Activated CD4-positive, CD25-positive, alpha-beta regulatory T cell treated with anti-CD3 and anti-CD28 coated beads, Interleukin-2, amount 50 U/mL, for 24 hours (primary cell): ENCODE measurements at regions not wholly inside any gene's neighbourhood (a gene's known extent, or its start where the extent isn't known, plus 50 kb on each side); places are given as distances from the start of the nearest gene placed in this dataset.

Source experiments
- ATAC-seq, 2 donors: fragments of 150-1000 bp; cut with Tn5 transposase; one replicate each; pipeline ENCODE4 v1.10.0; 2021; ENCODE audit warnings: mild to moderate bottlenecking in 1 of 2, moderate library complexity in 1 of 2

DNA sequence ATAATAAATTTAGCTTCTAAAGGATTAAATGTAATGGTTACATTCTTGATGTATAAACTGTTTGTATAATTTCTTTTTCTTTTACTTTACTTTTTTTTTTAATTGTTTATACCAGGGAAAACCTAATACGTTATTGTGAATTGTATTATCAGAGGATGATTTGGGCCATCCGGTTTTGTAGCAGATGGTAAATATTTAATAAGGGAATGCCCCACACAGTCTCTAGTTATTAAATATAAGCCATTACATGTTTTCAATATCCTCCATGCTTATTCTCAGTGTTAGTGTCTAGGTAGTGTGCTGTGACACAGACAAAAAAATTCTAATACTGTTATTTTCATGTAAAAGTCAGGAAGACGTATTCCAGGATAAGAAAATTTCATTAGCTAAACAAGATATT is 553.9 kb downstream of the ZNF804A start:
- ATAC-seq = no peak

DNA sequence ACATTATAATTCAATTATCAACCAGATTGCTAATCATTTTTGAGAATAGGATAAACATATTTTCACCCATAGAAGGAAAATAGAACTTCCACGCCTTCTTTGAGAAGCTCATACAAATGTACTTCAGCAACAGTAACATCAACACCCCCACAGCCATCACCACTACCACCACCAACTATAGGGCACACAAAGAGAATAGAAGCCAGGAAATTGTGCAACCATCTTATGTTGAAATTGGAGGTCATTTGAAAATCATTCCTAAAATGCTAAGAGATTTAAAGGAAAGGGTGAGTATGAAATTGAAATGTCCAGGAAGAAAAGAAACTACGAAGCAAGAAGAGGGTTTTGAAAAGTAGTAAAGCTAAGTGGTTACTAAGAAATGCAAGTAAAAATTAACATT is 563.4 kb downstream of the ZNF804A start:
- ATAC-seq = no peak

DNA sequence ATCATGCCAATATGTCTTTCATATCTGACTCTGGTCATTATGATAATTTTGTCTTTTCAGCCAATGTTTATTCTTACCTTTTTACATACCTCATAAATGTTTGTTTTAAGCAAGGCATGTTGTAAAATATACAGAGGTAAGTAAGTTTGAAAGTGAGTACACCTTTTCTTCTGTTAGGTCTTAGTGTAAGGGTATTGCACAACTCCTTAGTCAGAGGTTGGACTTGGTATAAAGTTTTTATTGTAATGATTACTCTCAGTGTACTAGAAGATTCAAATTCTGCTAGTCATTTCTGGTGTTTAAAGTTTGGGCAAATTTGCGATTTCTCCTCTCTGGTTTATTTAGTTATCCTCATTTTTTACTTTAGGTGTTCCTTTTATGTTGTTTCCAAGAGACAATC is 564.3 kb upstream of the FSIP2 start:
- ATAC-seq = no peak

DNA sequence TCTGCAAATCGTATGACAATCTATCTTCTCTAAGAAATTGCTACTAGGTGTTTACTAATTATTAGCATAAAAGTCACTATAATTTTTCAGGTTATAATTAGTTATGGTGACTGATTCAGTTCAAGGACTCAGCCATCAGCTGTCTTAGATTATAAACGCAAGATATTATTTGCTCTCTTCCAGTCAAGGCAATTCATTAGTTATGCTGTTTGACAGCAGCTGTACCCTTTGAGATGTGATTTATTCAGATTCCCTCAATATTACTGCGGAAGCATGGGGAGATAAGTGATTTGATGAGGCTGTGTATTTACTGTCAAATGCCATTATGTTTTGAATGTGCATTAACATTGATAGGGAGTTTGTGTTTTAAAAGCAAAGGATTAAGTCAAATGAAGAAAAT is 558.9 kb upstream of the FSIP2 start:
- no peak for ATAC-seq

DNA sequence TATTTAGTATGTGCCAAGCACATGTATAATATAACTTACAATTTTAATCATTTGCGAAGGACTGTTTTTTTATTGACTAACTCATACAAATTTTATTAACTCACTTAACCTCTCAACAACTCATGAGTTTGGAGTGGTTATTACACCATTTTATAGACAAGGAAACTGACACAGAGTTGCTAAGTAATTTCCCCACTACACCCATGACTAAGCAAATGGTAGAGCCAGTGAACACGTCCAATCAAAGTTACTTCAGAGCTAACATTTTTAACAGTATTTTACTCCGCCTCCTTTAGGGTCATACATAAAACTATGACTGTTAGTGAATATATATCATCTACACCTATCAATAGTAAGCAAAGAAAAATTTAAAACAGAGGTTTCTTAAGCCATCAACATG is 556.7 kb upstream of the FSIP2 start:
- ATAC-seq = no peak

DNA sequence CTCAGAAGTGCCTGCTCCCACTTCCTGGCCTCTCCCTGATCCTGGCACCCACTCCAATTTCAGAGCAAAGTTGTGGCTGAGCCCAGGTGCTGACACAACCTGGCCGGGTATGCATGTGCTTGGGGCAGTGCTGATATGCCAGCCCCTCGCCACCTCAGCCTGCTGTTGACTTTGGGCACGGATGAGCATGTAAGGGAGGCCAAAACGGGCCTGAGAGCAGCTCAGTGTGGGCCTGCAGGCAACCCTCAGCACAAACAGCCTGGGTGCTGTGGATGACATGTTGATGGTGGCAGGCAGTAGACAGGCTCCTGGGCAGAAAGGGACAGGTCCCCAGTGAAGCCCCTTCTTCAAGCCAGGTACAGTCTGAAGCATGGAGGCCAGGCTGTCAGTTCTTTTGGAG is 553.6 kb upstream of the FSIP2 start:
- ATAC-seq = no peak

DNA sequence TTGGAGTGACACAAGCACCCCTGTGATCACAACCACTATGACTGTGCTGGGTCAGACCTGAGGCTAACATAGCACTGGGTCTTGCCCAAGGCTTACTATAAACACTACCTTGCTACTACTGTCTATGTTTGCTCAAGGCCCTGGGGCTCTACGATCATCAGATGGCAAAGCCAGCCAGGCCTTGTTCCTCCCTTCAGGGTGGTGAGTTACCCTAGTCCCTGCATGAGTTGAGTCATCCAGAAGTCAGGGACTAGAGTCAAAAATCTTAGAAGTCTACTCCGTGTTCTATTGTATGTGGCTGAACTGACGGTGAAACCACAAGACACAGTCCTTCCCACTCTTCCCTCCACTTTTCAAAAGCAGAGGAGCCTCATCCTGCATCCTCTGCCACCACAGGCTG is 551.2 kb upstream of the FSIP2 start:
- no peak for ATAC-seq

DNA sequence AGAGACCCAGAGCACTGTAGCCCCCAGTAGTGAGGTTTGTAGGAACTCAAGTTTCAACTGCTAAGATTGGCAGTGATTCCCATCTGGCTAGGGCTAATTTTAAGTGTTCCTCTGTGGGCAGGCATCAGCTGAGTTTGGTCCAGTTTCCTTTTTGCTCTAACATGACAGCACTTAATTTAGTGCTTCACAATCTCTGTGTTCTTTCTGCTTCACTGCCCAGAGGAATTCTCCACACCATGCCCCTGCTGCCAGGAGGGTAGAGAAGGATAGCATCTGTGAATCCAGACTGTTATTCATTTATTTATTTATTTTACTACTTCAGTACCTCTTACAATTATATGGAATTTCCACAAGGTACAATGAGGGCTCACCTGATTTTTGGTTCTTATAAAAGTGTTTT is 549.9 kb upstream of the FSIP2 start:
- no peak for ATAC-seq

DNA sequence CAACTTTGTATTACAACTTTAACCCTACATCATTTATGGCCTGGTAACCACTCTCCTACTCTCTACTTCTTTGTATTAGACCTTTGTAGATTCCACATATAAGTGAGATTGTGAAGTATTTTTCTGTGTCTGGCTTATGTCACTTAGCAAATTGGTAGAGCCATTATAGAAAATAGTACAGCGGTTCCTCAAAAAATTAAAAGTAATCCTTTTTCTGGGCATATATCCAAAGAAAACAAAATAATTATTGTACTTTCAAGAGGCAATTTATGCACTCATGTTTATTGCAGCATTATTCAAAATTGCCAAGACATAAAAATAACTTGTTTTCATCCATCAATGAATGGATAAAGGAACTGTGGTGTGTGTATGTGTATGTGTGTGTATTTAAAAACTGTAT is 537.5 kb upstream of the FSIP2 start:
- no peak for ATAC-seq

DNA sequence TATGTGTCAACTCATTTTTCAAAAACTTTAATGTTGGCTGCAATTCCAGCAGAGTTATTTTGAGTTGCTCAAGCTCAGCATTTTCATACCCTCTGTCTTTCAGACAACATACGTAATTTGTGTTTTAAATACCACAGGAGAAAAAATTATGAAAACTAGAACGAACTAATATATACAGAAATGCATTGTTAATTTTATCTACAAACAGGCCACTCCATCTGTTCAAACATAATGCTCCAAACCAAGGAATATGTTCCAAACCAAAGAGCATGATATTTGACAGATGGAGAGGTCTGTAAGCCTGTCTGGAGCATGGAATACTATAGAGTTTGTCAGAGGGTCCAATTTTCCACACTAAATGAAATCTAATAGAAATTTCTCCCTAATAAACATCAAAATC is 536.2 kb upstream of the FSIP2 start:
- ATAC-seq = no peak

DNA sequence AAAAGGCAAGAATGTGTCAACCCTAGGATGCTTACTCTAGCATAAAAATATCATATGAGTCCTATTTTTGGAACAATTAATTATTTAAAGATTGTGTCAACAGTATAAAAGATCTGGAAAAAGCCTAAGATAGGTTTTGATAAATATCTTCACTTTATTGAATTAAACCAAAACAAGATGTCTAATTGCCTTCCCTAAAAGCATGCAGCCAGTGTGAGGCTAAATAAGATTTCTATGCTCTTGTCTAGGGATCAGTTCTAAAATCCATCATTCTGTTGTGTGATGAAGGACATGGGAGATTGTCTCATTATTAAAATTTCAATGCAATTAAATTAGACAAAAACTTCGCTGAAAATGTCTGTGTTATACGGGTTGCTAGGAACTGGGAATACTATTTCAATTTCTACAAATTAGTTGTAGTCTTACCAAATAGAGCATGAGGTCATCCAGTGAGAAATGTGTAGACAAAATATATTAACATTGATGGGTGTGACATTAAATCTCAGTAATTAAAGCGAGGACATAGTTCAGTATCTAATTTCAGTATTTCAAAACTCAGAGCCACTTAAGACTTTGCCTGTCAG is 535.6 kb upstream of the FSIP2 start:
- no peak for ATAC-seq

DNA sequence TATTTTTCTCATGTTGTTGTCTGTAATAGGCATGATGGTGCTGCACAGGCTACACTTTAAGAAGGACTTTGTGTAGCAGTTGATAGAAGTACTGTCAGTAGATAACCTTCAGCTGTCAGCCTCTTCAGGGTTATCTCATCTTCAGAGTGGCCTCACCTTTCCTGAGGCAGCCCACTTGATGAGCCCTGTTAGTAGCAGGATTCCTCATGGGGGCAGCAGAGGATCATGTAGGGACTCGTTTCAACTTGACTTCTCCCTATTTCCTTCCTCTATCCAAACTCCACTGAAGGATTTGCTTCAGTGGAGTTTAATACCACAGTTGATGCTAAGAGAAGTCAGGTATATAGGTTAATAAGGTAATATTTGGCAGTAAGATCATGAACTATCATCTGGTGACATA is 530.3 kb upstream of the FSIP2 start:
- no peak for ATAC-seq

DNA sequence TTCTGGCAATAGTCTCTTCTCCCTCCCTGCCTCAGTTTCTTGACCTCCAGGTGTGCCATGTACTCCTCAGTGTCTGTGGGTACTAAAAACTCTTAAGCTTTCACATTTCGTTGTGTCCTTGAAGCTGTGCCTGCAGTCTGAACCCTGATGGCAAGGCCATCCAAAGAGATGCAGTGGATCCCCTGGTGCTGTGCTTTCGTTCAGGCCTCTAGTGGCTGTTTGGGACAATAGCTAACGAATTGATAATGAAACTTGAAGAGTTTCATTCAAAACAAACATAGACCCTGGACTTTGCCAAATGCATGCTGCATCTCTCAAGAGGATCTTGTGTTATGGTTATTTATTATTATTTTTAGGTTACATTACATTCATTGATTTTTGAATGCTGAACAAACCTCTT is 523.1 kb upstream of the FSIP2 start:
- ATAC-seq = no peak

DNA sequence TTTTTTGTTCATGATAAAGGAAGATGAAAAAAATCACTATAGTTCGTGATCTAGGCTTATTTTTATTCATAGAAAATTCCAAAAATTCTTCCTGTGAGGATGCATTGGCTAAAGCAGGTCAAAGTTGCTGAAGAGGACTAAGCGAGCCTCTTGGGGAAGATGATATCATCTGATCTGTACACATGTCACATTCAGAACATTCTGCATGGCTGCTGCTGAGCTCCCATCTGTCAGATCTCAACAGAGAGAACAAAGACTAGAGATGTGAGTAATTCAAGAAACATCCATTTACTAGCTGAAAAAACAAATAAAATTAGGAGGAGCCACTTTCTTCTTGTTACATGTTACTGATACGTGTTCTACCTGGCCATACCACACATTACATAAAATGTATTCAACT is 518.6 kb upstream of the FSIP2 start:
- ATAC-seq = no peak

DNA sequence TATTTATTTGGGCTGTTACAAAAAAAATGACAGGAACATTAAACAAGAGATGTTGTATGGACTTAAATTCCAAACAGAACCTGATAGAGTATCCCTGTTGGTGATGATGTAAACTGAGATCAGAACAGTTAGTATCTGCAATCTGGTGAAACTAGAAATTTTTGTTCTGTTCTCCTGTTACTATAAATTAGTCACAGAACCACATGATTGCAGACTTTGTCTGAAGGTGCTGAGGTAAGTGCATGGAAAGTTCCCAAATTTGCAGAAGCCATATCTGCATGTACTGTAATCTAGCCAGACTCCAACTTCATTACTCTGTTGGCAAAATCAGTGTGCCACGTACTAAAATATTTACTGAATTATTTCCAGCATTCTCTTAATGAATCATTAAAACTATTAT is 516.3 kb upstream of the FSIP2 start:
- no peak for ATAC-seq

DNA sequence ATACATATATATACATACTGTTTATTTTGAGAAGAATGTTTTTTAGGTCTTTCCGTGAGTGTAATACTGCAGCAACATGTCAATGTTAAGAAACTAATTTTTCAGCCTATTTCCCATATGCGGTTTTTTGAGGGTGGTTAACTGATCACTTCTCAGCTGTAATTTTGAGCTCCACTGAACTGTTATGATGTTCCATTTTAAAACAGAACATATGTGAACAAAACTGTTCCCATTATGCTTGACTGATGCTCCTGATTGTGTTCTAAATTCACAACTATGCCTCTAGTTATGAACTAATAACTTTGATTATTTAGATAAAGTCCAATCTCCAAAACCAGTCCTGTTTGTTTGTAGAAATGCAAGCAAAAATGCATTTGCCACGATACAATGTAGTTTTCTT is 511.2 kb upstream of the FSIP2 start:
- ATAC-seq = no peak

DNA sequence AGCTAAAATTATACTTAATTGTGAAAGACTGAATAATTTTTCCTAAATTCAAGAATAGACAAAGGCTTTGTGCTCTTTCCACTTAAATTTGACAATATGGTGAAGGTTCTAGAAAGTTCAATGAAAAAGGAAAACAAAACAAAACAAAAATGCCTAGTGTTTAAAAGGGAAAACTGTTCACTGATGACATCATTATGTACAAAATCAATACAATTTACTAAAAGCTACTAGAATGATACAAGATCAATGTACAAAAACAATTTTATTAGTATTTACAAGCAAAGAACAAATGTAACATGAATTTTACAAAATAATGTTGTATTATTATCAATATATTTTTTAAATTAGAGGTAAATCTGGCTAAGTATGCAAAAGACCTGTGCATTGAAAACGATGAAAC is 499.1 kb upstream of the FSIP2 start:
- ATAC-seq = no peak

DNA sequence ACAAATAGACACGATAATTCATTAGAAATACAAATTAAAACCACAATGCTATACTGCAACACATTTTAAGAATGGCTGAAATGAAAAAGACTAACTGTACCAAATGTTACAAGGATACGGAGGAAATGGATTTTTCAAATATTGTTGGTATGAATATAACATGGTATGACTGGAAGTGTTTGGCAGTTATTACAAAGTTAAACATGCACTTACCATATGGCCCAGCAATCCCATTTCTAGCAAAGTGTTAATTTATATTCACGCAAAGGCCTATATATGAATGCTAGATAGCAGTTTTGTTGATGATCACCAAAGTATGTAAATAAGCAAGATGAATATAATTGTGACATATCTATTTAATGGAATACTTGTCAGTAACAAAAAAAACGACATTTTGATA is 497.8 kb upstream of the FSIP2 start:
- ATAC-seq = no peak

DNA sequence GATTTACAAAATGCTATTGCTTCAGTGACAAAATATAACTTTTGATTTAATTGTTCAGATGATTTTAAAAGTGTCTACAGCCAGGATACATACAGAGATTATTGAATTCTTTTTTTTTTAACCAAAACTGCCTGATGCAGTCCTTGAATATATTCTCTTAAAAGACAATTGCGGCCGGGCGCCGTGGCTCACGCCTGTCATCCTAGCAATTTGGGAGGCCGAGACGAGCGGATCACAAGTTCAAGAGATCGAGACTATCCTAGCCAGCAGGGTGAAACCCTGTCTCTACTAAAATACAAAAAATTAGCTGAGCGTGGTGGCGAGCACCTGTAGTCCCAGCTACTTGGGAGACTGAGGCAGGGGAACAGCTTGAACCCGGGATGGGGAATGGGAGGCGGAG is 497.0 kb upstream of the FSIP2 start:
- ATAC-seq = no peak

DNA sequence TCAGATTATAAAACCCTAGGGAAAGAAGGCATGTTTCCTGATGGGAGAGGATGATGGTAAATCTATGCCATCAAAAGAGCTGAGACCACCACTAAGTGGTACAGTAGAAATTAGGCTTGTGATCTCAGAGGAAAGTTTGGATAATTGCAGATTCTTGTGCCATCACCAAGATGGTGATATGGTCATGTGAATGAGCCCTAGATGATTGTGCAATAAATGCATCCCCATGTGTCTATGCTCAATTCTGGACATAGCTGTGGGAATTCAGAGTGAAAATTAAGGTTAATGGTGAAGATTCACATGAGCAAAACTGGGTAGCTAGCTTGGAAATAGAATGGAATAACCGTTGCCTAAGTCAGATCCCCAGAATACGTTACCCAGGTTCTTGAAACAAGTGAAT is 496.1 kb upstream of the FSIP2 start:
- ATAC-seq = no peak

DNA sequence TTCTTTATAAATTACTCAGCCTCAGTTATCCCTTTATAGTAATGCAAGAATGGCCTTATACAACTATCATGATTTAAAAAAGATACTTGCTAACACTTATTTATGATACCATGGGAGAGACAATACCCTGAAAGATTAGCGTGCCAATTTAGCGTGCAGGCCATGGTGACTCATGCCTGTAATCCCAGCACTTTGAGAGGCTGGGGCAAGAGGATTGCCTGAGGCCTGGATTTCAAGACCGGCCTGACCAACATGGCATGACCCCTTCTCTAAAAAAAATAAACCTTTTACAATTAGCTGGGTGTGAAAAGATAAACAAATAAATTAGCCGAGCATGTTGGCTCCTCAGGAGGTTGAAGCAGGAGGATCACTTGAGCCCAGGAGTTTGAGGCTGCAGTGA is 493.4 kb upstream of the FSIP2 start:
- ATAC-seq = no peak

DNA sequence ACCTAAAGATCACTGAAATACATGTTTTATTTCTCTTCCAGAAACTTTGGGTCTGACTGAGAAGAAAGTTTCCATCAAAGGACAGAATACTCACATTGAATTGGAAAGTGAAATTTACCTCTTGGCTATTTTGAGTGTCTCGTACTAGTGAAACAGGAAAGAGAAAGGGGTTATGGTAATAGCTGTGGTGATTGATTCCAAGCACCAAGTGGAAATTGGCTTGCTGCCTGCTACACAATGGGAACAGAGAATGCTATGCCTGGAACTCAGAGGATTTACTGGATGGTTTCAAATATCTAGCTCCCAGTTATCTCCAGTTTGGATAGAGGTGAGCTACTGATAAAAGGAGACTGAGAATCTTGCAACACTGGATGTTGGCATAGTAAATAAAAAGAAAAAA is 492.8 kb upstream of the FSIP2 start:
- no peak for ATAC-seq

DNA sequence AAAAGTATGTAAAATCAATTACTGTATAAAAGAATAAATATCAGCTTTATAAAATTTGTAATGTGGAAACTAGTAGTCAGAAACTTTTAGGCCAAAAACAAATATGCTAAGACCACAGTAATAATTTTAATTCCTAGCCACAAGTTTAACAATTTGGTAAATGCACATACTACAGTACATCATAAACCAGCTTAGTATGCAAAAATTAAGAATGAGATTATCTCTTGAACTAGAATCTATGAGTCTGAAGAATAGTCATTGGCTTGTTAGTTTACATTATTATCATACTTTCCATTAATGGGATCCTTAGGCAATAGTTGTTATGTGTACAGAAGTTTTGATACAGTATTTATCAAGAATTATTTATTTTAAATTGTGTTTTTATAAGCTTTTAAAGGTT is 491.9 kb upstream of the FSIP2 start:
- no peak for ATAC-seq

DNA sequence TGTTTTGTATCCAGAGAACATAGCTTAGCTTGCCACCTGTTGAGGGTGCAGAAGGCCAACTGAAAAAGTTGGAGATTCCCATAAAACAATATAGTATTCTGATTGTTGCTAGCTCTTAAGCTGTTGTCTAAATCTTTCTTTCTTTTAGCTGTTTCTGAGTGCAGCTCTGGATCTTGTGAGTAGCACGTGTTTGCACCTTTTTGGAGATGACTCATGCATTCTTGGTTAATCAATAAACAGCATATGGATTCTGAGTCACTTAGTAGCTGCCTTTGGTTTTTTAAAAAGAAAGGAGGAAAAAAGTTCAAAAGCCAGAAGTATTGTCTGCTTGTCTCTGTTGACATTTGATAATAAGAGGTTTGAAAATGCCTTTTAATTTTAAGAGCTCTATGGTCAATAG is 483.0 kb upstream of the FSIP2 start:
- no peak for ATAC-seq

DNA sequence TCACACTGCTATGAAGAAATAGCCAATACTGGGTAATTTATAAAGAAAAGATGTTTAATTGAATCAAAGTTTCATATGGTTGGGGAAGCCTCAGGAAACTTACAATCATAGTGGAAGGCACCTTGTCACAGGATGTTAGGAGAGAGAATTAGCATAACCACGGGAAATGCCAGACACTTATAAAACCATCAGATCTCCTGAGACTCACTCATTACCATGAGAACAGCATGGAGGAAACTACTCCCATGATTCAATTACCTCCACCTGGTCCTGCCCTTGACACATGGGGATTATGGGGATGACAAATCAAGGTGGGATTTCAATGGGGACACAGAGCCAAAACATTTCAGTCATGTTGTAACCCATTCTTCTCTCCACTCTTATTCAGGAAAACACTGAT is 472.9 kb upstream of the FSIP2 start:
- ATAC-seq = no peak

DNA sequence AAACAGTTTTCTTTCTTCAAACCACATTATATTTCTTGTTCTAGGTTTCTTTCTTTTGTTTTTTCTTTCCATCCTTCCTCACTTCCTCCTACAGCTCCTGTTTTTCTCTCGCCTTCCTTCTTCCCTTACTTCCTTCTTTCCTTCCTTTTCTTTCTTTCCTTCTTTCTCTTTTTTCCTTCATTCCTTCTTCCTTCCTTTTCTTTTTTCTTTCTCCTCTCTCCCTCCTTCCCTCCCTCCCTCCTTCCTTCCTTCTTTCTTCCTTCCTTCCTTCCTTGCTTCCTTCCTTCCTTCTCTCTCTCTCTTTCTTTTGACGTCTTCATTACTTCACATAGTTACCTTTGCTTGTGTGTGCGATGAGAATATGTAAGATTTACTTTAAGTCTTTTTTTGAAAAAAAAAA is 470.0 kb upstream of the FSIP2 start:
- no peak for ATAC-seq
